GM12865 (cell line): ENCODE measurements at regions not wholly inside any gene's neighbourhood (a gene's known extent, or its start where the extent isn't known, plus 50 kb on each side); places are given as distances from the start of the nearest gene placed in this dataset.

Experiments
- DNase-seq: peaks from one replicate; pipeline ENCODE4 v3.0.0; 2010; ENCODE audit warnings: low read depth
- H3K4me3 ChIP-seq: 2 replicates; pipeline ENCODE4 v1.5.1; 2011; ENCODE audit warnings: mild to moderate bottlenecking, low read depth, low read length, control low read depth
- TF ChIP-seq, protein P1 (sequence below): IDR thresholded peaks from 2 replicates; pipeline ENCODE4 v1.5.1; 2011; ENCODE audit warnings: low read length, control low read depth, low read depth, inconsistent platforms; ENCODE audit not compliant: insufficient read depth; ENCODE audit errors: missing control alignments

- DNase-seq = no peak
- TF ChIP-seq, protein P1, sequence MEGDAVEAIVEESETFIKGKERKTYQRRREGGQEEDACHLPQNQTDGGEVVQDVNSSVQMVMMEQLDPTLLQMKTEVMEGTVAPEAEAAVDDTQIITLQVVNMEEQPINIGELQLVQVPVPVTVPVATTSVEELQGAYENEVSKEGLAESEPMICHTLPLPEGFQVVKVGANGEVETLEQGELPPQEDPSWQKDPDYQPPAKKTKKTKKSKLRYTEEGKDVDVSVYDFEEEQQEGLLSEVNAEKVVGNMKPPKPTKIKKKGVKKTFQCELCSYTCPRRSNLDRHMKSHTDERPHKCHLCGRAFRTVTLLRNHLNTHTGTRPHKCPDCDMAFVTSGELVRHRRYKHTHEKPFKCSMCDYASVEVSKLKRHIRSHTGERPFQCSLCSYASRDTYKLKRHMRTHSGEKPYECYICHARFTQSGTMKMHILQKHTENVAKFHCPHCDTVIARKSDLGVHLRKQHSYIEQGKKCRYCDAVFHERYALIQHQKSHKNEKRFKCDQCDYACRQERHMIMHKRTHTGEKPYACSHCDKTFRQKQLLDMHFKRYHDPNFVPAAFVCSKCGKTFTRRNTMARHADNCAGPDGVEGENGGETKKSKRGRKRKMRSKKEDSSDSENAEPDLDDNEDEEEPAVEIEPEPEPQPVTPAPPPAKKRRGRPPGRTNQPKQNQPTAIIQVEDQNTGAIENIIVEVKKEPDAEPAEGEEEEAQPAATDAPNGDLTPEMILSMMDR = no peak
- H3K4me3 ChIP-seq = no peak overlapping the region
These were observed 125.8 kb downstream of the CTH start for GRCh38 chr1:70536708-70537366.

DNA sequence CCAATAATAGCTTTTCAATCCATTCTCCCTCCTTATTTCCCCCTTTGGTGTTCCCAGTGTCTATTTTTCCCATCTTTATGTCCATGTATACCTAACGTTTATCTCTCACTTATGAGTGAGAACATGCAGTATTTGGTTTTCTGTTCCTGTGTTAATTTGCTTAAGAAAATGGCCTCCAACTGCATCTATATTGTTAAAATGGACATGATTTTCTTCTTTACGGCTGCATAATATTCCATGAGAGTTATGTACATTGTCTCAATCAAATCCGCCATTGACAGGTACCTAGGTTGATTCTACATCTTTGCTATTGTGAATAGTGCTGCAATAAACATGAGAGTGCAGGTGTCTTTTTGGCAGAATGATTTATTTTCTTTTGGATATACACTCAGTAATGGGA lies 126.7 kb downstream of the CTH start:
- no peak overlapping the region for H3K4me3 ChIP-seq
- TF ChIP-seq, protein P1 = no peak
- DNase-seq = no peak

GRCh38 chr1:70542030-70542429 lies 131.0 kb downstream of the CTH start:
- no peak overlapping the region for H3K4me3 ChIP-seq
- TF ChIP-seq, protein P1 = no peak
- DNase-seq = no peak

DNA sequence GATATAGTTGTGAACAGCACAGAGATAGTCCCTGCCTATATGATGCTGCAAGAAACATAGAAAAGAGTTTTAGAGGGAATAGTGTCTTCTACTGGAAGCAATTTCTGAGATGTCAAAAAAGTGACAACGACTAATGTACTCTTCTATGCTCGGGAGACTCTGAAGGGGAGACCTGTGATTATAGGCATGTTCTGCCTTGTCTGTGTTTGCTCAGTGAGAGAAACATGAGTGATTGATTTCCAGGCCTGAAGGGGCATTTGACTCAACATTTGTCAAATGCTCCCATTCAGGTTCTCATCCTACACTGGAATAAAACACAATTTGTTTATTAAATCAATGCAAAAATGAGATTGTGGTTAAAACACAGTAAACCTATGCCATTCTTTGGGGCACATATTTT lies 131.8 kb downstream of the CTH start:
- TF ChIP-seq, protein P1 = no peak
- no peak for DNase-seq
- H3K4me3 ChIP-seq = no peak overlapping the region

DNA sequence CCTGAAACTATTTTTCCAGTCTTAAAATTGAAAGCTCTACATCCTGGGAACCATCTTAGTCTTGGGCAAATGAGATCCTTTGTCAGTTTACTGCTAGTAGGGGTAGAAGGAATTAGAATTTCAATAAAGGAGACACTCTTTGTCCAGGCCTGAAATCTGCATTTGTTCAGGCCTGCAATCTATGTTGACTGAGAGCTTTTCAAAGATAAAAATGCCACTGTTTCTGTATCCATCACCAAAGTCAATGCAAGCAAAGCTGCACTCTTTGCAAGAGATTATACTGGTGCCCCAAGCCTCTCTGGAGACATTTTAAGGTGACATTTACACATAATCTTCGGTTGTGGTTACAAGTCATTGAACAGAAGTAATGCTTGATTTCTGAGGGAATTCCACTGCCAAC lies 135.7 kb downstream of the CTH start:
- H3K4me3 ChIP-seq = no peak overlapping the region
- TF ChIP-seq, protein P1 = no peak
- no peak for DNase-seq

GRCh38 chr1:70552662-70553566 lies 141.8 kb downstream of the CTH start:
- H3K4me3 ChIP-seq = no peak overlapping the region
- DNase-seq = no peak
- TF ChIP-seq, protein P1 = no peak
